Natural killer cell treated with Interleukin-12 subunit alpha and Interleukin-12 subunit beta and Interleukin-15 and Interleukin-18, amount 100 ng/mL, for 72 hours (primary cell): ENCODE measurements at regions not wholly inside any gene's neighbourhood (a gene's known extent, or its start where the extent isn't known, plus 50 kb on each side); places are given as distances from the start of the nearest gene placed in this dataset.

Experiments
- ATAC-seq, 2 donors: fragments of 150-1000 bp; cut with Tn5 transposase in 1 of 2; sonication (Bioruptor Pico), chemical (Tn5 transposase) in 1 of 2; 2 replicates each; pipeline ENCODE4 v1.10.0; 2021
- DNase-seq: peaks from one replicate; pipeline ENCODE4 v3.0.0; 2022; ENCODE audit warnings: low spot score
- H3K27ac Mint-ChIP-seq, 2 donors: 1 replicate in 1 of 2; 2 replicates in 1 of 2; pipeline ENCODE4 v1.8.0; 2022; ENCODE audit warnings: mixed read lengths in 2 of 2, mild to moderate bottlenecking in 1 of 2, moderate library complexity in 1 of 2
- H3K27me3 Mint-ChIP-seq, 2 donors: 1 replicate in 1 of 2; 2 replicates in 1 of 2; pipeline ENCODE4 v1.8.0; 2022; ENCODE audit warnings: mixed read lengths in 2 of 2
- H3K36me3 Mint-ChIP-seq: one replicate; pipeline ENCODE4 v1.8.0; 2022; ENCODE audit warnings: mixed read lengths
- H3K4me1 Mint-ChIP-seq, 2 donors: 1 replicate in 1 of 2; 2 replicates in 1 of 2; pipeline ENCODE4 v1.8.0; 2022; ENCODE audit warnings: low read depth in 2 of 2, mixed read lengths in 2 of 2, mild to moderate bottlenecking in 1 of 2
- H3K4me3 Mint-ChIP-seq: one replicate; pipeline ENCODE4 v1.8.0; 2022; ENCODE audit warnings: mixed read lengths
- H3K9me3 Mint-ChIP-seq: 2 replicates; pipeline ENCODE4 v1.8.0; 2022; ENCODE audit warnings: mixed read lengths

GRCh38 chr5:173834071-173834771 is 53.9 kb upstream of the CPEB4 start:
- Mint-ChIP-seq H3K4me1 (no peaks in the 10 kb centered on the region), H3K4me3 (no peak overlapping the region), H3K36me3 (no peaks in the 10 kb centered on the region), H3K27me3 (peaks cover 0 to 7% of the 10 kb centered on the region in 2 donors), H3K27ac (no peak overlapping the region), H3K9me3 (no peaks in the 10 kb centered on the region)
- ATAC-seq: no peak
- DNase-seq: no peak

GRCh38 chr5:173835131-173835530 is 53.0 kb upstream of the CPEB4 start:
- peaks cover 0 to 3% of the 10 kb centered on the region in 2 donors for H3K27me3 Mint-ChIP-seq
- ATAC-seq (no peak), DNase-seq (no peak)
- no peaks in the 10 kb centered on the region for H3K36me3 Mint-ChIP-seq
- no peaks in the 10 kb centered on the region for H3K4me1 Mint-ChIP-seq
- H3K4me3 Mint-ChIP-seq: no peak overlapping the region
- H3K27ac Mint-ChIP-seq: no peak overlapping the region
- H3K9me3 Mint-ChIP-seq: no peaks in the 10 kb centered on the region

- Mint-ChIP-seq H3K9me3 (no peaks in the 10 kb centered on the region), H3K36me3 (no peaks in the 10 kb centered on the region), H3K4me1 (no peaks in the 10 kb centered on the region), H3K27me3 (peaks cover 0 to 3% of the 10 kb centered on the region in 2 donors), H3K4me3 (no peak overlapping the region), H3K27ac (no peak overlapping the region)
- DNase-seq: no peak
- no peak for ATAC-seq
These were observed 52.5 kb upstream of the CPEB4 start for GRCh38 chr5:173835661-173836060.

- no peak for DNase-seq
- Mint-ChIP-seq H3K4me3 (no peak overlapping the region), H3K4me1 (no peaks in the 10 kb centered on the region), H3K36me3 (no peaks in the 10 kb centered on the region), H3K27me3 (peaks cover 0 to 1% of the 10 kb centered on the region in 2 donors), H3K9me3 (no peaks in the 10 kb centered on the region), H3K27ac (no peak overlapping the region)
- no peak for ATAC-seq
These were observed 50.5 kb upstream of the CPEB4 start for GRCh38 chr5:173837654-173838053.
